RWPE2 (cell line): ENCODE measurements at regions not wholly inside any gene's neighbourhood (a gene's known extent, or its start where the extent isn't known, plus 50 kb on each side); places are given as distances from the start of the nearest gene placed in this dataset.

Experiments
- ATAC-seq: fragments of 200-7000 bp; cut with Tn5 transposase; 3 replicates; pipeline ENCODE4 v1.9.1; 2021; ENCODE audit warnings: low read depth
- DNase-seq: peaks from one replicate; pipeline ENCODE4 v3.0.0-alpha.2; 2020; ENCODE audit warnings: low spot score
- H3K27ac ChIP-seq: fragments of 450-650 bp; 2 replicates; pipeline ENCODE4 v1.5.1; 2017; ENCODE audit warnings: mild to moderate bottlenecking; ENCODE audit not compliant: poor library complexity, severe bottlenecking
- H3K27me3 ChIP-seq: fragments of 250-450 bp; sonication (Bioruptor Pico); 2 replicates; pipeline ENCODE4 v1.5.1; 2021; ENCODE audit warnings: mild to moderate bottlenecking, moderate library complexity; ENCODE audit not compliant: insufficient read depth, poor library complexity, severe bottlenecking
- H3K36me3 ChIP-seq: fragments of 250-450 bp; sonication (Bioruptor Pico); 2 replicates; pipeline ENCODE4 v1.5.1; 2020; ENCODE audit warnings: low read depth, mild to moderate bottlenecking, moderate library complexity
- H3K4me1 ChIP-seq: fragments of 250-450 bp; sonication (Bioruptor Pico); 2 replicates; pipeline ENCODE4 v1.5.1; 2021; ENCODE audit warnings: mild to moderate bottlenecking, moderate library complexity; ENCODE audit not compliant: insufficient read depth, poor library complexity, severe bottlenecking
- H3K4me3 ChIP-seq: fragments of 250-450 bp; sonication (Bioruptor Pico); 2 replicates; pipeline ENCODE4 v1.5.1; 2021; ENCODE audit warnings: mild to moderate bottlenecking, moderate library complexity; ENCODE audit not compliant: severe bottlenecking
- H3K9me3 ChIP-seq: fragments of 250-450 bp; sonication (Bioruptor Pico); 2 replicates; pipeline ENCODE4 v1.5.1; 2021; ENCODE audit warnings: mild to moderate bottlenecking, moderate library complexity; ENCODE audit not compliant: severe bottlenecking
- TF ChIP-seq, protein P1 (sequence below): fragments of 450-650 bp; IDR thresholded peaks from one replicate; pipeline ENCODE4 v1.5.1; 2017; ENCODE audit warnings: mild to moderate bottlenecking, moderate library complexity; ENCODE audit not compliant: poor library complexity, severe bottlenecking

DNA sequence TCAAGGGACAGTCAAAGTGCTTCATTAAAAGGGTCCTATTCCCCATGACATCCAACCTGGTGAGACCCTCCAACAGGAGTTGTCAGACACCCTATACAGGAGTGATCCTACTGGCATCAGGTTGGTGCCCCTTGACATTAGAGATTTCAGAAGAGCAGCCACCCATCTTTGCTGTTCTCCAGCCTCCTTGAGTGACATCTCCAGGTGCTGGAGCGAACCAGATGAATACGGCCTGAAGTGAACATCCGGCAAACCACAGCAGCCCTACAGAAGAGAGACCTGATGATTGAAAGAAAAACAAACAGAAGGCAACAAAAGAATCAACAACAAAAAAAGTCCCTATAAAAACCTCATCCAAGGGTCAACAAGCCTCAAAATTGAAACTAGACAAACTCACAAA lies 146.1 kb upstream of the PBDC1 start:
- Histone ChIP-seq H3K9me3 (no peaks in the 10 kb centered on the region), H3K4me1 (no peaks in the 10 kb centered on the region), H3K36me3 (no peaks in the 10 kb centered on the region), H3K27me3 (no peaks in the 10 kb centered on the region), H3K27ac (no peak overlapping the region), H3K4me3 (no peak overlapping the region)
- ATAC-seq (no peak), DNase-seq (no peak)
- TF ChIP-seq, protein P1, sequence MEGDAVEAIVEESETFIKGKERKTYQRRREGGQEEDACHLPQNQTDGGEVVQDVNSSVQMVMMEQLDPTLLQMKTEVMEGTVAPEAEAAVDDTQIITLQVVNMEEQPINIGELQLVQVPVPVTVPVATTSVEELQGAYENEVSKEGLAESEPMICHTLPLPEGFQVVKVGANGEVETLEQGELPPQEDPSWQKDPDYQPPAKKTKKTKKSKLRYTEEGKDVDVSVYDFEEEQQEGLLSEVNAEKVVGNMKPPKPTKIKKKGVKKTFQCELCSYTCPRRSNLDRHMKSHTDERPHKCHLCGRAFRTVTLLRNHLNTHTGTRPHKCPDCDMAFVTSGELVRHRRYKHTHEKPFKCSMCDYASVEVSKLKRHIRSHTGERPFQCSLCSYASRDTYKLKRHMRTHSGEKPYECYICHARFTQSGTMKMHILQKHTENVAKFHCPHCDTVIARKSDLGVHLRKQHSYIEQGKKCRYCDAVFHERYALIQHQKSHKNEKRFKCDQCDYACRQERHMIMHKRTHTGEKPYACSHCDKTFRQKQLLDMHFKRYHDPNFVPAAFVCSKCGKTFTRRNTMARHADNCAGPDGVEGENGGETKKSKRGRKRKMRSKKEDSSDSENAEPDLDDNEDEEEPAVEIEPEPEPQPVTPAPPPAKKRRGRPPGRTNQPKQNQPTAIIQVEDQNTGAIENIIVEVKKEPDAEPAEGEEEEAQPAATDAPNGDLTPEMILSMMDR, result no peak

DNA sequence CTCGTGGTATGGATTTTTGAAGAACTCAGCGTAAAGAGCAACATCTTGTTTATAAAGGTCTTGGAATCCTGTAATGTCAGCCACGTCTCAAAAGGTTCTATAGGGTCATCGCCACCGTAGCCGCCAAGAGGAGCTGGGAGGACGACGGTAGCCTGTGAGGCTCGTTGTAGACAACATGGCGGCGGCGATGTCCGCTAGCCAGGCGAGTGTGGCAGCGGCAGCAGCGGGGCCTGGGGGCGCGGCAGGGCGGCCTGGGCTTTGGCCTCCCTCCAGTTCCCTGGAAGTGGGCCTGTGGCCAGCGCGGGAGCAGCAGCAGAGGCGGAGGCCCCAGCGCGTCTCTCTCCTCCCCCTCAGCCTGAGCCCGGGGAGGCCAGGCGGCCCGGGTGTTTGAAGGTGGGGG lies 143.5 kb upstream of the PBDC1 start:
- TF ChIP-seq, protein P1, result no peak
- Histone ChIP-seq H3K9me3 (no peaks in the 10 kb centered on the region), H3K4me1 (no peaks in the 10 kb centered on the region), H3K27ac (no peak overlapping the region), H3K27me3 (no peaks in the 10 kb centered on the region), H3K4me3 (no peak overlapping the region), H3K36me3 (no peaks in the 10 kb centered on the region)
- DNase-seq (no peak), ATAC-seq (no peak)

GRCh38 chrX:76064825-76065224 lies 108.0 kb upstream of the PBDC1 start:
- TF ChIP-seq, protein P1, result no peak
- H3K27ac ChIP-seq, result no peak overlapping the region
- H3K4me1 ChIP-seq, result no peaks in the 10 kb centered on the region
- ATAC-seq (no peak), DNase-seq (no peak)
- H3K4me3 ChIP-seq, result no peak overlapping the region
- no peaks in the 10 kb centered on the region for H3K27me3 ChIP-seq
- H3K9me3 ChIP-seq, result no peaks in the 10 kb centered on the region
- H3K36me3 ChIP-seq, result no peaks in the 10 kb centered on the region

GRCh38 chrX:76076124-76076523 lies 96.7 kb upstream of the PBDC1 start:
- H3K27ac ChIP-seq, result no peak overlapping the region
- H3K9me3 ChIP-seq, result no peaks in the 10 kb centered on the region
- no peaks in the 10 kb centered on the region for H3K27me3 ChIP-seq
- H3K4me1 ChIP-seq, result no peaks in the 10 kb centered on the region
- DNase-seq (no peak), ATAC-seq (no peak)
- H3K36me3 ChIP-seq, result no peaks in the 10 kb centered on the region
- no peak overlapping the region for H3K4me3 ChIP-seq
- TF ChIP-seq, protein P1, result no peak

DNA sequence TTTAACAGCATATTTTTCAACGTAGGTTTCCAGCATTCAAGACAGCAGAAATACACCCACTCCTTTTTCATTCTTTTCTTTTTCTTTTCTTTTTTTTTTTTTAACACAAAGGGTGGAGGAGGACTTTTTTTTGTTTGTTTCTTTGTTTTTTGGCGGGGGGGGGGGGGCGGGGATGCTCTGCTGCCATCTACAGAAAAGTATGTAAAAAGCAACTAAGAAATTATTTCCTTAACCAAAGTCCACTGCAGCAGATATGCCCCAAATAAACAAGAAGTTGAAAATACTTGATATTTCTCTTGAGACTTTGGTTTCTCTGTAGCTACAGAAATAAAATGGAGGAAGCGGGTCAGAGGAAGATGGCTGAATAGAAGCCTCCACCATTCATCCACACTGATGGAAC lies 63.2 kb upstream of the PBDC1 start:
- Histone ChIP-seq H3K27me3 (no peaks in the 10 kb centered on the region), H3K27ac (no peak overlapping the region), H3K4me1 (no peaks in the 10 kb centered on the region), H3K9me3 (no peaks in the 10 kb centered on the region), H3K4me3 (no peak overlapping the region), H3K36me3 (no peaks in the 10 kb centered on the region)
- TF ChIP-seq, protein P1, result peak; percentile 30
- no peak for ATAC-seq
- DNase-seq, result no peak
